ENCODE measurements at regions not wholly inside any gene's neighbourhood (a gene's known extent, or its start where the extent isn't known, plus 50 kb on each side); places are given as distances from the start of the nearest gene placed in this dataset.

- DNase-seq (ENCODE audit: low spot score) (no peak), FAIRE-seq (no peak)
These were observed 145.7 kb upstream of the QRFPR start for GRCh38 chr4:121526509-121526908.

- DNase-seq (ENCODE audit: low spot score) (no peak), FAIRE-seq (no peak)
These were observed 138.5 kb upstream of the QRFPR start for GRCh38 chr4:121519236-121519838.

- FAIRE-seq: no peak
- DNase-seq (ENCODE audit: low spot score): no peak
These were observed 136.4 kb upstream of the QRFPR start for GRCh38 chr4:121517241-121517640.

GRCh38 chr4:121514443-121514842 lies 133.6 kb upstream of the QRFPR start:
- FAIRE-seq (no peak), DNase-seq (ENCODE audit: low spot score) (no peak)

GRCh38 chr4:121510341-121510874 lies 129.6 kb upstream of the QRFPR start:
- FAIRE-seq (no peak), DNase-seq (ENCODE audit: low spot score) (no peak)

- FAIRE-seq: no peak
- no peak for DNase-seq (ENCODE audit: low spot score)
These were observed 104.5 kb upstream of the QRFPR start for GRCh38 chr4:121485190-121485804.

- DNase-seq (ENCODE audit: low spot score): peak; percentile 25
- no peak for FAIRE-seq
These were observed 103.8 kb upstream of the QRFPR start for GRCh38 chr4:121484633-121485032.

- FAIRE-seq: no peak
These were observed 99.0 kb upstream of the QRFPR start for GRCh38 chr4:121479808-121480207.

GRCh38 chr4:121477480-121477879 lies 96.7 kb upstream of the QRFPR start:
- no peak for DNase-seq (ENCODE audit: low spot score)
- FAIRE-seq: no peak

More at GRCh38 chr4:121479808-121480207, 99.0 kb upstream of the QRFPR start:
- DNase-seq (ENCODE audit: low spot score): no peak

- no peak for FAIRE-seq
- no peak for DNase-seq (ENCODE audit: low spot score)
These were observed 96.3 kb upstream of the QRFPR start for GRCh38 chr4:121477079-121477478.

GRCh38 chr4:121472937-121473721 lies 92.3 kb upstream of the QRFPR start:
- FAIRE-seq: no peak
- no peak for DNase-seq (ENCODE audit: low spot score)

- no peak for DNase-seq (ENCODE audit: low spot score)
- no peak for FAIRE-seq
These were observed 84.0 kb upstream of the QRFPR start for GRCh38 chr4:121464854-121465253.

- FAIRE-seq: peak; percentile 32
- DNase-seq (ENCODE audit: low spot score): peak; percentile 63
These were observed 81.9 kb upstream of the QRFPR start for GRCh38 chr4:121462660-121463261.

- FAIRE-seq (no peak), DNase-seq (ENCODE audit: low spot score) (no peak)
These were observed 78.2 kb upstream of the QRFPR start for GRCh38 chr4:121459026-121459425.

- no peak for DNase-seq (ENCODE audit: low spot score)
- no peak for FAIRE-seq
These were observed 76.6 kb upstream of the QRFPR start for GRCh38 chr4:121457278-121457875.

GRCh38 chr4:121455285-121455684 lies 74.5 kb upstream of the QRFPR start:
- DNase-seq (ENCODE audit: low spot score) (no peak), FAIRE-seq (no peak)

- DNase-seq (ENCODE audit: low spot score) (no peak), FAIRE-seq (no peak)
These were observed 73.6 kb upstream of the QRFPR start for GRCh38 chr4:121454251-121454979.

- DNase-seq (ENCODE audit: low spot score): no peak
- no peak for FAIRE-seq
These were observed 70.5 kb upstream of the QRFPR start for GRCh38 chr4:121451310-121451709.

- DNase-seq (ENCODE audit: low spot score) (no peak), FAIRE-seq (no peak)
These were observed 68.6 kb upstream of the QRFPR start for GRCh38 chr4:121449416-121449815.

GRCh38 chr4:121448231-121448630 lies 67.4 kb upstream of the QRFPR start:
- FAIRE-seq (no peak), DNase-seq (ENCODE audit: low spot score) (no peak)

- FAIRE-seq: no peak
- no peak for DNase-seq (ENCODE audit: low spot score)
These were observed 58.9 kb upstream of the QRFPR start for GRCh38 chr4:121439669-121440068.
